Coronary artery (tissue), 2 donors: ENCODE measurements at regions not wholly inside any gene's neighbourhood (a gene's known extent, or its start where the extent isn't known, plus 50 kb on each side); places are given as distances from the start of the nearest gene placed in this dataset.

Experiments used
- DNase-seq: peaks from one replicate; pipeline ENCODE4 v3.0.0-alpha.2; 2017; ENCODE audit warnings: low spot score
- H3K27ac ChIP-seq, 2 donors: fragments of 200-600 bp; sonication (generic); one replicate each; pipeline ENCODE4 v1.5.1; 2016 to 2019
- H3K4me3 ChIP-seq: fragments of 200-600 bp; sonication (generic); 2 replicates; pipeline ENCODE4 v1.5.1; 2016; ENCODE audit warnings: mild to moderate bottlenecking, moderate library complexity
- CTCF ChIP-seq: fragments of 200-600 bp; sonication (generic); IDR thresholded peaks from one replicate; pipeline ENCODE4 v1.5.1; 2019; ENCODE audit warnings: antibody characterized with exemption

- Histone ChIP-seq H3K4me3 (no peak overlapping the region), H3K27ac (no peak overlapping the region)
- no peak for TF ChIP-seq CTCF
- no peak for DNase-seq
Observed at GRCh38 chr12:60269611-60270269, 673.9 kb downstream of the SLC16A7 start.

DNA sequence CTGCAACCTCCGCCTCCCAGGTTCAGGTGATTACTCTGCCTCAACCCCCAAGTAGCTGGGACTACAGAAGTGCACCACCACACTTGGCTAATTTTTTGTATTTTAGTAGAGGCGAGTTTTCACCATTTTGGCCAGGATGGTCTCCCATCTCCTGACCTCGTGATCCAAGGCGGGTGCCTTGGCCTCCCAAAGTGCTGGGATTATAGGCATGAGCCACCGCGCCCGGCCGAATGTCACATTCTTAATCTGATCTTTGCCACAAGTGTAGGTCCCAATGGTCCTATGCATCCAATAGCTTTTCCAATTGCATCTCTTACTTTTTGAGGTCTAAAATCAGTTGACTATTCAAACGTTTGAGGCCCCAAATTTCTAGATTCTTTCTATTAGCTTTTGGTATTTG is 676.0 kb downstream of the SLC16A7 start:
- Histone ChIP-seq H3K27ac (no peak overlapping the region), H3K4me3 (no peak overlapping the region)
- no peak for TF ChIP-seq CTCF
- no peak for DNase-seq

DNA sequence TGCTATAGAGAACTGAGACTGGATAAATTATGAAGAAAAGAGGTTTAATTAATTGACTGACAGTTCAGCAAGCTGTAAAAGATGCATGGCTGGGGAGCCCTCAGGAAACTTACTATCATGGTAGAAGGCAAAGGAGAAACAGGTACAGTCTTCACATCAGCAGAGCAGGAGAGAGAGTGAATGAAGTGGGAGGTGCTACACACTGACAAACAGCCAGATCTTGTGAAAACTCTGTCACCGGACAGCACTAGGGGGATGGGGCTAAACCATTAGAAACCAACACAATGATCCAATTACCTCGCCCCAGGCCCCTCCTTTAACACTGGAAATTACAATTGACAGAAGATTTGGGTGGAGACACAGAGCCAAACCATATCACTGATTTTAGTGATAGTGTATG is 682.4 kb downstream of the SLC16A7 start:
- no peak overlapping the region for H3K4me3 ChIP-seq

GRCh38 chr12:60279221-60279620 is 683.4 kb downstream of the SLC16A7 start:
- no peak for DNase-seq
- Histone ChIP-seq H3K4me3 (no peak overlapping the region), H3K27ac (no peak overlapping the region)
- no peak for TF ChIP-seq CTCF

More for the DNA sequence above, 682.4 kb downstream of the SLC16A7 start:
- no peak overlapping the region for H3K27ac ChIP-seq
- no peak for DNase-seq
- no peak for TF ChIP-seq CTCF

DNA sequence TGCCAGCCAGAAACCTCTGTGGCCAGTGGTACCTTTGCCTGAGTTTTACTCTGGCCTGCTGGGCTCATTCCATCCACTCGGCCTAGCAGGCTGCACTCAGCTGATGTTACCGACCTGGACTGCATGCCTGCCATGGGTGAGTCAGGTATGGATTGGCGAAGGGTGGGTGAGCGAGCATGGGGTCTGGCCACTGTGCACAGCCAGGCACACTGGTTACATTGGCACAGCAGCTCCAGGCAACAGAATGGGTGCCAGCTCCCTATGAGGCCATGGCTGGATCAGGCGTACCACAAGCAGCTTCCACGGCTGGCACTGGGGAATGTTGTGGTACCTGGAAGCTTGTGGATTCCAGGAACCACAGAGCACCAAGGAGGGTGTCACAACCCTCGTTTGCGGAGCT is 685.7 kb downstream of the SLC16A7 start:
- H3K4me3 ChIP-seq = no peak overlapping the region
- H3K27ac ChIP-seq = no peak overlapping the region
- no peak for TF ChIP-seq CTCF
- DNase-seq = no peak

- TF ChIP-seq CTCF = no peak
- Histone ChIP-seq H3K4me3 (no peak overlapping the region), H3K27ac (no peak overlapping the region)
- no peak for DNase-seq
Observed at GRCh38 chr12:60290532-60290931, 694.7 kb downstream of the SLC16A7 start.

DNA sequence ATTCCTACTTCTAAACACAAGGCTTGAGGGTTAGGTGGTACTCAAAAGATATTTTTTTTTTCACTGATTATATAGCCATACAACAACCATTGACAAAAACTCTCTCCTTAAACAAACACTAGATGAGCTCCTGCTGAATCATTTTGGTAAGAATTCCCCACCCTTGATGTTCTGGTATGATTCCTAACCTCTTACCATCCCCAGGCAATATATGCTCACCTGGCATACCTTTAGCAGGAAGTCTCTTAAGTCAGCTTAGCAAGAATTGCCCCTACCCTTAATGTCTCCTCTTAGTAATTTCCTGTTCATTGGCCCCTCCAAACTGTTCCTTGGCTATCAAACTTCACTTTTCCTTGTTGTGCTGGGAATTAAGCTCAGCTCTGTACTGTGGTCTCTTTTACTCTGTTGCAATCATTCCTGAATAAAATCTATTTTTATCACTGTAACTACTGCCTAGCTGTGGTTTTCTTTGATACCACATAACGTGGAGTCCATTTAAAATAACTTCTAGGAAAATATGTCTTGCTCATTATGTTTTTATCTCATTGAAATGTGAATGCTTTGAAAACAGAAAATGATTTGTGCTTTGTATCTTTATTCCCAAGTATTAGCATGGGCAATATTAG is 712.6 kb downstream of the SLC16A7 start:
- no peak for DNase-seq
- H3K27ac ChIP-seq = no peak overlapping the region
- no peak for TF ChIP-seq CTCF

More for the DNA sequence above, 712.6 kb downstream of the SLC16A7 start:
- H3K4me3 ChIP-seq = no peak overlapping the region
